Nephron progenitor cell (in vitro differentiated cells): ENCODE measurements at regions not wholly inside any gene's neighbourhood (a gene's known extent, or its start where the extent isn't known, plus 50 kb on each side); places are given as distances from the start of the nearest gene placed in this dataset.

Experiments
- DNase-seq: peaks from one replicate; pipeline ENCODE4 v3.0.0; 2021
- H3K27ac Mint-ChIP-seq: 2 replicates; pipeline ENCODE4 v1.8.0; 2021; ENCODE audit warnings: mild to moderate bottlenecking, moderate library complexity, mixed read lengths
- H3K27me3 Mint-ChIP-seq: 2 replicates; pipeline ENCODE4 v1.8.0; 2021; ENCODE audit warnings: mild to moderate bottlenecking, low read depth, mixed read lengths; ENCODE audit not compliant: poor library complexity
- H3K36me3 Mint-ChIP-seq: 2 replicates; pipeline ENCODE4 v1.8.0; 2021; ENCODE audit warnings: low read depth, mixed read lengths
- H3K4me1 Mint-ChIP-seq: 2 replicates; pipeline ENCODE4 v1.8.0; 2021; ENCODE audit warnings: mixed read lengths
- H3K4me3 Mint-ChIP-seq: 2 replicates; pipeline ENCODE4 v1.8.0; 2021; ENCODE audit warnings: mild to moderate bottlenecking, moderate library complexity, mixed read lengths
- H3K9me3 Mint-ChIP-seq: 2 replicates; pipeline ENCODE4 v1.8.0; 2021; ENCODE audit warnings: mild to moderate bottlenecking, moderate library complexity, mixed read lengths
- TF ChIP-seq, protein P1 (sequence below): fragments of 200-600 bp; sonication (generic); IDR thresholded peaks from 2 replicates; pipeline ENCODE4 v1.5.0; 2021; ENCODE audit warnings: antibody characterized with exemption

DNA sequence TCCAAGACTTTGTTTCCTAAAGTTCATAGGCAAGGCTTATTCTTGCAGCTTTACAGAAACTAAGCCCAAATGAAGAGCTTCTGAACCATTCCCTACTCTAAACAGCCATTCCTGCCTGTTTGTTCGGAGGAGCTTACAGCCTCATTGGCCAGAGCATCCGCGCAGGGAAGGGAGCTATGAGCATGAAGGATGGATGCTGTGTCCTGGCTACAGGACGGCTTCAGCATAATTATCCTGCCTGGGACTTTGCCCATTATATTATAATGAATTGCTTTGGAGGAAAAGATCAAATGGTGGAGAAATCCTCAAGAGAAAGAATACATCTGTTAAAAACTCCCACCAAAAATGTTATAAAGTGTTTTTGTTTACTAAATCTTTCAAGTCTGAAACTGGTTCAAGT is 378.2 kb upstream of the BTBD3 start:
- Mint-ChIP-seq H3K36me3 (no peaks in the 10 kb centered on the region), H3K4me1 (no peaks in the 10 kb centered on the region), H3K9me3 (no peaks in the 10 kb centered on the region), H3K4me3 (no peak overlapping the region), H3K27ac (no peak overlapping the region), H3K27me3 (no peaks in the 10 kb centered on the region)
- TF ChIP-seq, protein P1, sequence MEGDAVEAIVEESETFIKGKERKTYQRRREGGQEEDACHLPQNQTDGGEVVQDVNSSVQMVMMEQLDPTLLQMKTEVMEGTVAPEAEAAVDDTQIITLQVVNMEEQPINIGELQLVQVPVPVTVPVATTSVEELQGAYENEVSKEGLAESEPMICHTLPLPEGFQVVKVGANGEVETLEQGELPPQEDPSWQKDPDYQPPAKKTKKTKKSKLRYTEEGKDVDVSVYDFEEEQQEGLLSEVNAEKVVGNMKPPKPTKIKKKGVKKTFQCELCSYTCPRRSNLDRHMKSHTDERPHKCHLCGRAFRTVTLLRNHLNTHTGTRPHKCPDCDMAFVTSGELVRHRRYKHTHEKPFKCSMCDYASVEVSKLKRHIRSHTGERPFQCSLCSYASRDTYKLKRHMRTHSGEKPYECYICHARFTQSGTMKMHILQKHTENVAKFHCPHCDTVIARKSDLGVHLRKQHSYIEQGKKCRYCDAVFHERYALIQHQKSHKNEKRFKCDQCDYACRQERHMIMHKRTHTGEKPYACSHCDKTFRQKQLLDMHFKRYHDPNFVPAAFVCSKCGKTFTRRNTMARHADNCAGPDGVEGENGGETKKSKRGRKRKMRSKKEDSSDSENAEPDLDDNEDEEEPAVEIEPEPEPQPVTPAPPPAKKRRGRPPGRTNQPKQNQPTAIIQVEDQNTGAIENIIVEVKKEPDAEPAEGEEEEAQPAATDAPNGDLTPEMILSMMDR, result no peak
- no peak for DNase-seq

DNA sequence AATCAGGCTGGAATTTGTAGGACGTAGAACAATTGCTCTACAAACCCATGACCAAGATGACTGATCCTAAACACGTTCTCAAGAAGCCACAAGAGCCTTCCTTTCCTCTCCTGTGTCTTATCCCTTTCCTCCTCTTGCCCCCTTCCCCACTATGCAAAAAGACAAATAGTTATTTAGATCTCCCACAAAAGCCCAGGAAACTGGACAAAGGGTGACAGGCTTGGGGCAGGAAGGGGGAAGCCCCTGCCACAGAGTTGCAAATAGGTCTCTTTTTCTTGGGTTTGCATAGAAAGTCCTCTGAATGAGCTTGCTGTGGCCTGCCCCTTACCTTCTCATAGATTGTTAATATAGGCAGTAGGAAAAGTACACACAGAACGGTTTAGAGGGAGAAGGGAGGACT is 377.1 kb upstream of the BTBD3 start:
- Mint-ChIP-seq H3K4me3 (no peak overlapping the region), H3K27me3 (no peaks in the 10 kb centered on the region), H3K9me3 (no peaks in the 10 kb centered on the region), H3K4me1 (no peaks in the 10 kb centered on the region), H3K27ac (no peak overlapping the region), H3K36me3 (no peaks in the 10 kb centered on the region)
- TF ChIP-seq, protein P1, result no peak
- no peak for DNase-seq

DNA sequence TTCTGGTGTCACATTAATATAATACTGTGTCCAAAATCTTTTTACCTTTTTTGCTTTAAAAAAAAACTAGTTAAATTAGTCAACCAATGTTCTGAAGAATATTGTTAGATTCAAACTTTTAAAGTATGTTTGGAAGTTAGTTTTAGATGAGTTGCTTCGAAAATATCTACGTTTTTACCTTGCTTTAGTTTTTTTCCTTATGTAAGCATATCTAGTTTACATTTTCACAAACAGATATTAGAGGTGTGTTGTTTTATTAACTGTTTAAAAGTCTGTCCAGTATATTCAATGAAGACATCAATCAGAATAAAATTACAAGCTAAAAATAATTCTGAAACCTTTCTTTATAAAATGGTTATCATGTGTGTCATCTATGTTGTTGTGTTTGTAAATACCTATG is 375.0 kb upstream of the BTBD3 start:
- Mint-ChIP-seq H3K4me1 (no peaks in the 10 kb centered on the region), H3K27me3 (no peaks in the 10 kb centered on the region), H3K36me3 (no peaks in the 10 kb centered on the region), H3K9me3 (no peaks in the 10 kb centered on the region), H3K27ac (no peak overlapping the region), H3K4me3 (no peak overlapping the region)
- TF ChIP-seq, protein P1, result no peak
- DNase-seq, result no peak

DNA sequence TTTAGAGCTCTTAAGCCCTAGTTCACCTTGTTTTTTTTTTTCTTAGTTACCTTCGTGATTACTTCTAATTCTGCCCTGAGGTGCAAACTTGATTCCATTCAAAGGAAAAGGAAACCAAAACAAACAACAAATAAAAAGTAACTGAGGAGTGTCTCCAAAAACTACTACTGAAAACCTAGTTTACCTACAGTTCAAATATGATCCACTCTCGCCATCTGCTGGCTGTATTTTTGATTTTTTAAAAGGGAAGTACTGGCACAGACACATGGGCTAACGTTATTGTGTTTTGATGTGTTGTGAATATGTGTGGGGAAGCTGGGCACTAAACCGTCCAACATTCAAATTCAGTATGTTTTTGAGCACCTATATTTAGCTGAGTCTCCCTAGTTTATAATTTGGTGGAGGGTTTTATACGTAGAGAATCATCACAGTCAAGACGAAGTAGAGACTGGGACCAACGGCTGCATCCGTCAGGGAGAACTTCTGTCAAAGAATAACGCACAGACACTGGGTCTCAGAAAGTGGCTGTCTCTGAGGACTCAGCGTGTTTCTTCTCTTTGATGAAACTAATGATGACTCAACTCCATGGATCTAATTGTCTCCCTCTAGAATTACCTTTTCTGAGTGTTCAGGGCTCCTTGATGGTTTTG is 373.5 kb upstream of the BTBD3 start:
- peak; percentile 42 for DNase-seq
- Mint-ChIP-seq H3K27ac (no peak overlapping the region), H3K4me1 (no peaks in the 10 kb centered on the region), H3K27me3 (no peaks in the 10 kb centered on the region), H3K36me3 (no peaks in the 10 kb centered on the region), H3K4me3 (no peak overlapping the region), H3K9me3 (no peaks in the 10 kb centered on the region)
- TF ChIP-seq, protein P1, result peak; percentile 74

DNA sequence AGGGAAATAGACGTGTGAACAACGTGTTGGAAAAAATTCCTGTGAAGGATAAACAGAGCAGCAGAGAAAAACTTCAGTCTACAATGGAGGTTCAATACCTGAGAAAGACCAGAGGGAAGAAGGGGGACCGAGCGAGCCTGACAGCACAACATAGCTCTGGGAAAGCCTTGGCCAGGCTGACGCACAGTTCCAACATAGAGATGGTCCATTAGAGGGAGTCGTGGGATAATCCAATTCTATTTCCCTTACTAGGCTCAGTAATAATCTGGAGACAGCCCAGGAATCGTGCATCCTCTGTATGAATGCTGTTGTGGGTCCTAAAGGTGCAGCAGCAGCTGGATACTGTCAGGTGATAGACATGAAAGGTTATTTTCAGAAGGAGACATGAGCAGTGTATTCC is 370.8 kb upstream of the BTBD3 start:
- Mint-ChIP-seq H3K27me3 (no peaks in the 10 kb centered on the region), H3K9me3 (no peaks in the 10 kb centered on the region), H3K27ac (no peak overlapping the region), H3K36me3 (no peaks in the 10 kb centered on the region), H3K4me1 (no peaks in the 10 kb centered on the region), H3K4me3 (no peak overlapping the region)
- no peak for DNase-seq
- TF ChIP-seq, protein P1, result no peak
